SH-SY5Y (cell line): ENCODE measurements at regions not wholly inside any gene's neighbourhood (a gene's known extent, or its start where the extent isn't known, plus 50 kb on each side); places are given as distances from the start of the nearest gene placed in this dataset.

Experiments
- GATA2 ChIP-seq: IDR thresholded peaks from 2 replicates; pipeline ENCODE4 v1.6.1; 2011; ENCODE audit warnings: mild to moderate bottlenecking, low read depth, low read length
- GATA3 ChIP-seq: IDR thresholded peaks from 2 replicates; pipeline ENCODE4 v1.6.1; 2011; ENCODE audit warnings: low read depth, mild to moderate bottlenecking, low read length, moderate library complexity

GRCh38 chr10:129307141-129307540 is 159.9 kb upstream of the MGMT start:
- no peak for TF ChIP-seq GATA2
- TF ChIP-seq GATA3, result no peak
